SK-N-SH treated with all-trans-retinoic acid at 6 μM for 48 hours (cell line): ENCODE measurements at regions not wholly inside any gene's neighbourhood (a gene's known extent, or its start where the extent isn't known, plus 50 kb on each side); places are given as distances from the start of the nearest gene placed in this dataset.

Source experiments
- ATAC-seq: fragments of 200-7000 bp; cut with Tn5 transposase; 3 replicates; pipeline ENCODE4 v1.9.1; 2020; ENCODE audit warnings: mild to moderate bottlenecking, moderate library complexity
- ARNTL ChIP-seq: fragments of 450-650 bp; formaldehyde crosslinking; IDR thresholded peaks from 2 replicates; pipeline ENCODE4 v1.5.0; 2020; ENCODE audit warnings: low read depth, mild to moderate bottlenecking, moderate library complexity, borderline replicate concordance
- BACH2 ChIP-seq: fragments of 250-450 bp; sonication (Bioruptor Pico); IDR thresholded peaks from 2 replicates; pipeline ENCODE4 v1.9.0; 2021; ENCODE audit warnings: mild to moderate bottlenecking, borderline replicate concordance
- CSDC2 ChIP-seq: fragments of 250-450 bp; sonication (Bioruptor Pico); IDR thresholded peaks from 2 replicates; pipeline ENCODE4 v1.5.0; 2020; ENCODE audit warnings: mild to moderate bottlenecking, moderate library complexity
- ESRRG ChIP-seq: fragments of 250-450 bp; sonication (Bioruptor Pico); IDR thresholded peaks from 2 replicates; pipeline ENCODE4 v1.6.1; 2021; ENCODE audit warnings: mild to moderate bottlenecking
- GLIS3 ChIP-seq: fragments of 250-450 bp; sonication (Bioruptor Pico); IDR thresholded peaks from 2 replicates; pipeline ENCODE4 v1.5.0; 2020; ENCODE audit warnings: mild to moderate bottlenecking, moderate library complexity
- ISL1 ChIP-seq: fragments of 250-450 bp; sonication (Bioruptor Pico); IDR thresholded peaks from 2 replicates; pipeline ENCODE4 v2.1.2; 2022; ENCODE audit warnings: mild to moderate bottlenecking, moderate library complexity
- OSR1 ChIP-seq: fragments of 250-450 bp; sonication (Bioruptor Pico); IDR thresholded peaks from 2 replicates; pipeline ENCODE4 v1.8.0; 2022; ENCODE audit warnings: moderate library complexity, mild to moderate bottlenecking, inconsistent platforms
- PPARA ChIP-seq: fragments of 250-450 bp; sonication (Bioruptor Pico); IDR thresholded peaks from 2 replicates; pipeline ENCODE4 v1.5.0; 2020; ENCODE audit warnings: mild to moderate bottlenecking, borderline replicate concordance
- RARB ChIP-seq: fragments of 250-450 bp; sonication (Bioruptor Pico); IDR thresholded peaks from 2 replicates; pipeline ENCODE4 v1.8.0; 2021; ENCODE audit warnings: mild to moderate bottlenecking, moderate library complexity
- SNAI2 ChIP-seq: fragments of 250-450 bp; sonication (Bioruptor Pico); IDR thresholded peaks from 2 replicates; pipeline ENCODE4 v1.5.0; 2020; ENCODE audit warnings: mild to moderate bottlenecking, moderate library complexity
- TCF4 ChIP-seq: fragments of 250-450 bp; sonication (Bioruptor Pico); IDR thresholded peaks from 2 replicates; pipeline ENCODE4 v1.8.0; 2021; ENCODE audit warnings: mild to moderate bottlenecking, moderate library complexity, borderline replicate concordance
- TOX ChIP-seq: fragments of 250-450 bp; sonication (Bioruptor Pico); IDR thresholded peaks from 2 replicates; pipeline ENCODE4 v1.8.0; 2021; ENCODE audit warnings: mild to moderate bottlenecking, moderate library complexity, borderline replicate concordance
- ZC3H10 ChIP-seq: fragments of 250-450 bp; sonication (Bioruptor Pico); IDR thresholded peaks from 2 replicates; pipeline ENCODE4 v1.5.1; 2021; ENCODE audit warnings: mild to moderate bottlenecking, moderate library complexity
- ZFP30 ChIP-seq: fragments of 450-650 bp; formaldehyde crosslinking; IDR thresholded peaks from 2 replicates; pipeline ENCODE4 v1.5.0; 2022; ENCODE audit warnings: mild to moderate bottlenecking, moderate library complexity
- ZNF565 ChIP-seq: fragments of 450-650 bp; formaldehyde crosslinking; conservative IDR thresholded peaks from 2 replicates; pipeline ENCODE4 v1.5.0; 2020; ENCODE audit warnings: low read depth, mild to moderate bottlenecking, moderate library complexity
- ZNF70 ChIP-seq: fragments of 450-650 bp; formaldehyde crosslinking; IDR thresholded peaks from 2 replicates; pipeline ENCODE4 v1.5.0; 2020; ENCODE audit warnings: mild to moderate bottlenecking, moderate library complexity
- ZNF8 ChIP-seq: fragments of 450-650 bp; formaldehyde crosslinking; IDR thresholded peaks from 2 replicates; pipeline ENCODE4 v1.5.0; 2020; ENCODE audit warnings: mild to moderate bottlenecking, moderate library complexity
- TF ChIP-seq, protein P1 (sequence below): fragments of 250-450 bp; sonication (Bioruptor Pico); IDR thresholded peaks from 2 replicates; pipeline ENCODE4 v1.5.1; 2021; ENCODE audit warnings: mild to moderate bottlenecking, moderate library complexity
- TF ChIP-seq, protein P2 (sequence below): fragments of 250-450 bp; sonication (Bioruptor Pico); IDR thresholded peaks from 2 replicates; pipeline ENCODE4 v1.5.0; 2020; ENCODE audit warnings: mild to moderate bottlenecking, moderate library complexity
- TF ChIP-seq, protein P3 (sequence below): fragments of 250-450 bp; sonication (Bioruptor Pico); IDR thresholded peaks from 2 replicates; pipeline ENCODE4 v1.8.0; 2020; ENCODE audit warnings: mild to moderate bottlenecking, moderate library complexity, borderline replicate concordance

DNA sequence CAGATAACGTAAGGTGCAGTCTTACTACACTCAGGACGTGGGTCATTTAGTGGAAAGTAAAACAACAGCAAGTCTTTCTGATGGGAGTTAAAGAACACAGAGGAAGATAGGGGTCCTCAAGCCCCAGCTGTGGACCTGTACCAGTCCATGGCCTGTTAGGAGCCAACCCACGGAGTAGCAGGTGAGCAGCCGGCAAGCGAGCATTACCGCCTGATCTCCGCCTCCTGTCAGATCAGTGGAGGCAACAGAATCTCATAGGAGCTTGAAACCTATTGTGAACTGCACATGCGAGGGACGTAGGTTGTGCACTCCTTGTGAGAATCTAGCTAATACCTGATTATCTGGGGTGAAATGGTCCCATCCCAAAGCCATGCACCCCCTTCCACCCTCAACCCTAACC, 1180.8 kb downstream of the FSTL5 start:
- TF ChIP-seq TOX (CRISPR knock-in tag) (no peak), ARNTL (CRISPR knock-in tag) (no peak), ZC3H10 (CRISPR knock-in tag) (no peak), TCF4 (CRISPR knock-in tag) (no peak), ZNF565 (no peak), ZFP30 (no peak)
- TF ChIP-seq, protein P1, sequence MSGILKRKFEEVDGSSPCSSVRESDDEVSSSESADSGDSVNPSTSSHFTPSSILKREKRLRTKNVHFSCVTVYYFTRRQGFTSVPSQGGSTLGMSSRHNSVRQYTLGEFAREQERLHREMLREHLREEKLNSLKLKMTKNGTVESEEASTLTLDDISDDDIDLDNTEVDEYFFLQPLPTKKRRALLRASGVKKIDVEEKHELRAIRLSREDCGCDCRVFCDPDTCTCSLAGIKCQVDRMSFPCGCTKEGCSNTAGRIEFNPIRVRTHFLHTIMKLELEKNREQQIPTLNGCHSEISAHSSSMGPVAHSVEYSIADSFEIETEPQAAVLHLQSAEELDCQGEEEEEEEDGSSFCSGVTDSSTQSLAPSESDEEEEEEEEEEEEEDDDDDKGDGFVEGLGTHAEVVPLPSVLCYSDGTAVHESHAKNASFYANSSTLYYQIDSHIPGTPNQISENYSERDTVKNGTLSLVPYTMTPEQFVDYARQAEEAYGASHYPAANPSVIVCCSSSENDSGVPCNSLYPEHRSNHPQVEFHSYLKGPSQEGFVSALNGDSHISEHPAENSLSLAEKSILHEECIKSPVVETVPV (CRISPR knock-in tag), result no peak
- no peak for ATAC-seq

GRCh38 chr4:161002386-161002785, 1161.4 kb downstream of the FSTL5 start:
- TF ChIP-seq, protein P2, sequence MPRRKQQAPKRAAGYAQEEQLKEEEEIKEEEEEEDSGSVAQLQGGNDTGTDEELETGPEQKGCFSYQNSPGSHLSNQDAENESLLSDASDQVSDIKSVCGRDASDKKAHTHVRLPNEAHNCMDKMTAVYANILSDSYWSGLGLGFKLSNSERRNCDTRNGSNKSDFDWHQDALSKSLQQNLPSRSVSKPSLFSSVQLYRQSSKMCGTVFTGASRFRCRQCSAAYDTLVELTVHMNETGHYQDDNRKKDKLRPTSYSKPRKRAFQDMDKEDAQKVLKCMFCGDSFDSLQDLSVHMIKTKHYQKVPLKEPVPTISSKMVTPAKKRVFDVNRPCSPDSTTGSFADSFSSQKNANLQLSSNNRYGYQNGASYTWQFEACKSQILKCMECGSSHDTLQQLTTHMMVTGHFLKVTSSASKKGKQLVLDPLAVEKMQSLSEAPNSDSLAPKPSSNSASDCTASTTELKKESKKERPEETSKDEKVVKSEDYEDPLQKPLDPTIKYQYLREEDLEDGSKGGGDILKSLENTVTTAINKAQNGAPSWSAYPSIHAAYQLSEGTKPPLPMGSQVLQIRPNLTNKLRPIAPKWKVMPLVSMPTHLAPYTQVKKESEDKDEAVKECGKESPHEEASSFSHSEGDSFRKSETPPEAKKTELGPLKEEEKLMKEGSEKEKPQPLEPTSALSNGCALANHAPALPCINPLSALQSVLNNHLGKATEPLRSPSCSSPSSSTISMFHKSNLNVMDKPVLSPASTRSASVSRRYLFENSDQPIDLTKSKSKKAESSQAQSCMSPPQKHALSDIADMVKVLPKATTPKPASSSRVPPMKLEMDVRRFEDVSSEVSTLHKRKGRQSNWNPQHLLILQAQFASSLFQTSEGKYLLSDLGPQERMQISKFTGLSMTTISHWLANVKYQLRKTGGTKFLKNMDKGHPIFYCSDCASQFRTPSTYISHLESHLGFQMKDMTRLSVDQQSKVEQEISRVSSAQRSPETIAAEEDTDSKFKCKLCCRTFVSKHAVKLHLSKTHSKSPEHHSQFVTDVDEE (CRISPR knock-in tag), result no peak
- TF ChIP-seq OSR1 (CRISPR knock-in tag), result no peak
- TF ChIP-seq ZNF565, result no peak
- TF ChIP-seq BACH2, result no peak
- no peak for TF ChIP-seq TOX (CRISPR knock-in tag)
- TF ChIP-seq, protein P1 (CRISPR knock-in tag), result no peak
- TF ChIP-seq ZNF8 (CRISPR knock-in tag), result no peak
- TF ChIP-seq, protein P3, sequence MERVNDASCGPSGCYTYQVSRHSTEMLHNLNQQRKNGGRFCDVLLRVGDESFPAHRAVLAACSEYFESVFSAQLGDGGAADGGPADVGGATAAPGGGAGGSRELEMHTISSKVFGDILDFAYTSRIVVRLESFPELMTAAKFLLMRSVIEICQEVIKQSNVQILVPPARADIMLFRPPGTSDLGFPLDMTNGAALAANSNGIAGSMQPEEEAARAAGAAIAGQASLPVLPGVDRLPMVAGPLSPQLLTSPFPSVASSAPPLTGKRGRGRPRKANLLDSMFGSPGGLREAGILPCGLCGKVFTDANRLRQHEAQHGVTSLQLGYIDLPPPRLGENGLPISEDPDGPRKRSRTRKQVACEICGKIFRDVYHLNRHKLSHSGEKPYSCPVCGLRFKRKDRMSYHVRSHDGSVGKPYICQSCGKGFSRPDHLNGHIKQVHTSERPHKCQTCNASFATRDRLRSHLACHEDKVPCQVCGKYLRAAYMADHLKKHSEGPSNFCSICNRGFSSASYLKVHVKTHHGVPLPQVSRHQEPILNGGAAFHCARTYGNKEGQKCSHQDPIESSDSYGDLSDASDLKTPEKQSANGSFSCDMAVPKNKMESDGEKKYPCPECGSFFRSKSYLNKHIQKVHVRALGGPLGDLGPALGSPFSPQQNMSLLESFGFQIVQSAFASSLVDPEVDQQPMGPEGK, result no peak
- TF ChIP-seq RARB (CRISPR knock-in tag), result no peak
- TF ChIP-seq PPARA (CRISPR knock-in tag), result no peak
- TF ChIP-seq ZFP30, result no peak
- TF ChIP-seq ZC3H10 (CRISPR knock-in tag), result no peak
- TF ChIP-seq CSDC2 (CRISPR knock-in tag), result no peak
- TF ChIP-seq ZNF70, result no peak
- no peak for TF ChIP-seq SNAI2 (CRISPR knock-in tag)
- no peak for ATAC-seq

DNA sequence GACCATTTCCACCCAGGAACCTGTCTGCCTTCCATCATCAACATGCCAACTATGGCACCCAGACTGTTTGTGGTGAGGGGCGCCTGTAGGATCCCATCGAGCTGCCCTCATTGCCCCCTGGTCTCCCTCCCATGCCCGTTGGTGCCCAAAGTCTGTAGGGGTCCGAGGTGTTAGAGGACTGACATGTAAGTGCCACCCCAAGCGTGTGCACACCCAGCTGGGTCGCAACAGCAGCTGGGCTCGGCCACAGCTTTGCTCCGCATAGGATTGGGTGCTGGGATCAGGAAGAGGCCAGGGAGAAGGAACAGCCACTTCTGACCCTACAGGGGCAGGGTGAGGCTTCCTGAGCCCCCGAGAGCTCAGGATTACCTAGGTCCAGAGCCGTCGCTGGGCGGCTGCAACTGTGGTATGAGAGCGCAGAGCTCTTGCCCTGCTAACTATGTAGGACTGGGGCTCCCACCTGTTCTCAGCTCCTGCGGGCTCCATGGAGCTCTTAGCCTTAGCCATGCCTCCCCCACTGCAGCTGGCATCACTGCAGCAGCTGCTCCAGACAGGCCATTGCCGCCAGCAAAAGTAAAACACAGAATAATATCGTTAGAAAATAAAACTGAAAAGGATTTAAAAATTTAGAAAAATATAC, 1160.3 kb downstream of the FSTL5 start:
- ATAC-seq, result no peak
- no peak for TF ChIP-seq TOX (CRISPR knock-in tag)
- TF ChIP-seq ARNTL (CRISPR knock-in tag), result no peak
- no peak for TF ChIP-seq ZFP30
- no peak for TF ChIP-seq ZNF565
- no peak for TF ChIP-seq RARB (CRISPR knock-in tag)
- TF ChIP-seq TCF4 (CRISPR knock-in tag), result no peak
- TF ChIP-seq PPARA (CRISPR knock-in tag), result no peak
- TF ChIP-seq SNAI2 (CRISPR knock-in tag), result no peak
- TF ChIP-seq CSDC2 (CRISPR knock-in tag), result no peak
- TF ChIP-seq, protein P2 (CRISPR knock-in tag), result no peak
- no peak for TF ChIP-seq ESRRG (CRISPR knock-in tag)
- no peak for TF ChIP-seq GLIS3 (CRISPR knock-in tag)
- no peak for TF ChIP-seq OSR1 (CRISPR knock-in tag)
- no peak for TF ChIP-seq ZC3H10 (CRISPR knock-in tag)
- no peak for TF ChIP-seq ISL1 (CRISPR knock-in tag)
- TF ChIP-seq ZNF8 (CRISPR knock-in tag), result no peak
- TF ChIP-seq, protein P3, result no peak
- TF ChIP-seq ZNF70, result no peak
- TF ChIP-seq, protein P1 (CRISPR knock-in tag), result no peak
